K562 (cell line): ENCODE measurements at regions not wholly inside any gene's neighbourhood (a gene's known extent, or its start where the extent isn't known, plus 50 kb on each side); places are given as distances from the start of the nearest gene placed in this dataset.

Experiments used
- ATAC-seq: fragments of 200-7000 bp; cut with Tn5 transposase; 3 replicates; pipeline ENCODE4 v1.9.1; 2020; ENCODE audit warnings: moderate library complexity
- BruUV-seq: library from RNA; stranded (reverse); fragments of 400-500 nt; replicated peaks from 2 replicates; lab custom pipeline; 2021; lab: Mats Ljungman, UMichigan
- CTCF ChIA-PET: fragments of 300-600 bp; formaldehyde crosslinking; extraction: SDS; loops from one replicate; lab custom pipeline; 2021; ENCODE audit warnings: low intra/inter-chr PET ratio; lab: Yijun Ruan, JAX
- POLR2A ChIA-PET: fragments of 300-600, 350-650 bp; sonication (Branson Sonifier 250); formaldehyde crosslinking; extraction: SDS; loops from one replicate; lab custom pipeline; 2021; ENCODE audit warnings: antibody characterized with exemption, inconsistent platforms; lab: Yijun Ruan, JAX
- DNase-seq, 4 experiments: peaks; one replicate each; pipeline versions ENCODE4 v3.0.0 to v3.0.0-alpha.2; 2011 to 2018; ENCODE audit warnings: low spot score in 3 of 4, mixed read lengths in 3 of 4; ENCODE audit errors: extremely low read depth in 1 of 4
- FAIRE-seq: peaks from 2 replicates; lab custom pipeline; 2011; peaks lifted over from hg19 to GRCh38; lab: Jason Lieb, UNC
- H2AFZ ChIP-seq: 2 replicates; pipeline ENCODE4 v1.6.0; 2011; ENCODE audit warnings: low read depth, low read length, control low read depth, inconsistent platforms
- H3K27ac ChIP-seq: fragments of 200-600 bp; 3 replicates; pipeline ENCODE4 v1.8.0; 2011; ENCODE audit warnings: low read depth, mild to moderate bottlenecking, control low read depth, inconsistent platforms, low read length, moderate library complexity, mixed read lengths; ENCODE audit errors: extremely low read depth
- H3K27me3 ChIP-seq, 2 experiments: fragments of 300-600 bp in 1 of 2; 2 replicates in 1 of 2; 3 replicates in 1 of 2; pipeline versions ENCODE4 v1.6.0 to v1.8.0; 2011; ENCODE audit warnings: inconsistent platforms in 2 of 2, low read length in 2 of 2, mild to moderate bottlenecking in 1 of 2, mixed read lengths in 1 of 2, moderate library complexity in 1 of 2; ENCODE audit not compliant: control insufficient read depth in 2 of 2, insufficient read depth in 2 of 2
- H3K36me3 ChIP-seq: fragments of 300-600 bp; 3 replicates; pipeline ENCODE4 v1.8.0; 2011; ENCODE audit warnings: mild to moderate bottlenecking, low read length, inconsistent platforms; ENCODE audit not compliant: control insufficient read depth, insufficient read depth
- H3K4me1 ChIP-seq, 2 experiments: fragments of 200-600 bp in 1 of 2; replicated peaks in 1 of 2; 2 replicates in 1 of 2; 3 replicates in 1 of 2; pipeline versions ENCODE4 v1.5.1 to v1.8.0; 2011; ENCODE audit warnings: inconsistent platforms in 2 of 2, low read length in 2 of 2, mild to moderate bottlenecking in 1 of 2, mixed read lengths in 1 of 2, moderate library complexity in 1 of 2; ENCODE audit not compliant: control insufficient read depth in 2 of 2, insufficient read depth in 2 of 2
- H3K4me2 ChIP-seq: 2 replicates; pipeline ENCODE4 v1.6.1; 2011; ENCODE audit warnings: low read length, control low read depth, inconsistent platforms, mixed read lengths; ENCODE audit not compliant: insufficient read depth
- H3K4me3 ChIP-seq: fragments of 200-600 bp; sonication (generic), shearing (Covaris generic); 2 replicates; pipeline ENCODE4 v1.5.1; 2016; ENCODE audit warnings: control low read depth, inconsistent platforms
- H3K79me2 ChIP-seq: fragments of 200-600 bp; 3 replicates; pipeline ENCODE4 v1.8.0; 2011; ENCODE audit warnings: low read length, inconsistent platforms; ENCODE audit not compliant: control insufficient read depth, insufficient read depth
- H3K9ac ChIP-seq, 2 experiments: 2 replicates each; pipeline versions ENCODE4 v1.6.0 to v1.6.1; 2011; ENCODE audit warnings: low read depth in 2 of 2, low read length in 2 of 2, control low read depth in 1 of 2, inconsistent platforms in 1 of 2, mild to moderate bottlenecking in 1 of 2, mixed read lengths in 1 of 2; ENCODE audit not compliant: insufficient read depth in 1 of 2
- H3K9me1 ChIP-seq: one replicate; pipeline ENCODE4 v1.6.0; 2011; ENCODE audit warnings: inconsistent platforms, mild to moderate bottlenecking, low read length, moderate library complexity; ENCODE audit not compliant: control insufficient read depth, insufficient read depth
- H3K9me3 ChIP-seq: replicated peaks from 2 replicates; pipeline ENCODE4 v1.5.1; 2011; ENCODE audit warnings: low read depth, low read length, inconsistent platforms; ENCODE audit not compliant: control insufficient read depth, insufficient read depth
- H4K20me1 ChIP-seq: replicated peaks from 2 replicates; pipeline ENCODE4 v1.6.1; 2011; ENCODE audit warnings: low read length, inconsistent platforms, mixed read lengths; ENCODE audit not compliant: control insufficient read depth, insufficient read depth
- ARNT ChIP-seq, 2 experiments: fragments of 450-650 bp; IDR thresholded peaks; 2 replicates each; pipeline ENCODE4 v1.6.1; 2016; ENCODE audit warnings: mild to moderate bottlenecking in 1 of 2
- CBFA2T2 ChIP-seq: fragments of 450-650 bp; conservative IDR thresholded peaks from 2 replicates; pipeline ENCODE4 v1.6.1; 2017; ENCODE audit warnings: mild to moderate bottlenecking
- CBX5 ChIP-seq: IDR thresholded peaks from 2 replicates; pipeline ENCODE4 v1.6.1; 2014; ENCODE audit warnings: low read depth, borderline replicate concordance
- CC2D1A ChIP-seq: fragments of 450-650 bp; IDR thresholded peaks from 2 replicates; pipeline ENCODE4 v1.6.1; 2017; ENCODE audit warnings: mild to moderate bottlenecking
- GTF3C2 ChIP-seq: IDR thresholded peaks from 3 replicates; pipeline ENCODE4 v1.6.1; 2011; ENCODE audit warnings: borderline replicate concordance, mild to moderate bottlenecking, moderate library complexity; ENCODE audit not compliant: insufficient read length; ENCODE audit errors: extremely low read depth
- KDM2B ChIP-seq: fragments of 250-450 bp; sonication (Bioruptor Pico); IDR thresholded peaks from 2 replicates; pipeline ENCODE4 v1.8.0; 2021; ENCODE audit warnings: mild to moderate bottlenecking, moderate library complexity
- PHF20 ChIP-seq: fragments of 450-650 bp; IDR thresholded peaks from 2 replicates; pipeline ENCODE4 v1.6.1; 2018; ENCODE audit not compliant: partially characterized antibody
- POLR2AphosphoS2 ChIP-seq: IDR thresholded peaks from 2 replicates; pipeline ENCODE4 v1.6.1; 2012; ENCODE audit warnings: low read length, improper control_type of control experiment
- SNIP1 ChIP-seq: fragments of 450-650 bp; IDR thresholded peaks from 2 replicates; pipeline ENCODE4 v1.7.1; 2017; ENCODE audit warnings: low read depth, mild to moderate bottlenecking
- SRSF3 ChIP-seq: fragments of 200-400 bp; formaldehyde crosslinking; IDR thresholded peaks from 2 replicates; pipeline ENCODE4 v1.6.1; 2016; ENCODE audit warnings: mild to moderate bottlenecking, low read length, moderate library complexity; ENCODE audit not compliant: insufficient read depth
- TCF3 ChIP-seq: sonication (generic); formaldehyde crosslinking; IDR thresholded peaks from 2 replicates; pipeline ENCODE4 v1.4.0; 2020; ENCODE audit warnings: mild to moderate bottlenecking, missing genetic modification reagents
- TEAD1 ChIP-seq, 2 experiments: fragments of 450-650 bp in 1 of 2; sonication (generic) in 1 of 2; formaldehyde crosslinking; IDR thresholded peaks; 2 replicates each; pipeline versions ENCODE4 v1.4.0 to v1.8.0; 2020 to 2022; ENCODE audit warnings: mild to moderate bottlenecking in 2 of 2, missing genetic modification reagents in 1 of 2
- U2AF1 ChIP-seq: fragments of 200-400 bp; formaldehyde crosslinking; optimal IDR thresholded peaks from 2 replicates; pipeline ENCODE3; 2017; ENCODE audit warnings: mild to moderate bottlenecking, low read depth, low read length, moderate library complexity
- ZBTB1 ChIP-seq: sonication (generic); formaldehyde crosslinking; IDR thresholded peaks from 2 replicates; pipeline ENCODE4 v1.8.1; 2023; ENCODE audit warnings: missing genetic modification reagents, low read depth, mild to moderate bottlenecking, borderline replicate concordance
- ZNF707 ChIP-seq: fragments of 250-450 bp; sonication (Bioruptor Pico); conservative IDR thresholded peaks from 2 replicates; pipeline ENCODE4 v1.8.0; 2022; ENCODE audit warnings: inconsistent platforms, mild to moderate bottlenecking, moderate library complexity
- ZNF778 ChIP-seq: fragments of 450-650 bp; formaldehyde crosslinking; IDR thresholded peaks from 2 replicates; pipeline ENCODE4 v1.4.0; 2020; ENCODE audit warnings: mild to moderate bottlenecking, moderate library complexity
- WGBS: fragments of 100-300 bp; shearing (Covaris generic); methylation state at CpG from one replicate; pipeline ENCODE4 v1.1.6; 2016; ENCODE audit warnings: low coverage, mixed read lengths; ENCODE audit not compliant: insufficient coverage; ENCODE audit errors: missing lambda C conversion rate; 5-methylcytosine and 5-hydroxymethylcytosine counted together
- in situ Hi-C: fragments of 300-500 bp; cut with MboI; formaldehyde crosslinking; loops from 4 replicates; pipeline ENCODE4 v1.15.0; 2018; ENCODE audit warnings: inconsistent platforms, mixed read lengths
- intact Hi-C: fragments of 100-400 bp; cut with micrococcal nuclease; formaldehyde crosslinking; loops from 2 replicates; pipeline ENCODE4 v1.14.2; 2022
- TF ChIP-seq, protein P1 (sequence below): fragments of 250-450 bp; sonication (Bioruptor Pico); IDR thresholded peaks from 2 replicates; pipeline ENCODE4 v1.5.1; 2021; ENCODE audit warnings: mild to moderate bottlenecking

DNA sequence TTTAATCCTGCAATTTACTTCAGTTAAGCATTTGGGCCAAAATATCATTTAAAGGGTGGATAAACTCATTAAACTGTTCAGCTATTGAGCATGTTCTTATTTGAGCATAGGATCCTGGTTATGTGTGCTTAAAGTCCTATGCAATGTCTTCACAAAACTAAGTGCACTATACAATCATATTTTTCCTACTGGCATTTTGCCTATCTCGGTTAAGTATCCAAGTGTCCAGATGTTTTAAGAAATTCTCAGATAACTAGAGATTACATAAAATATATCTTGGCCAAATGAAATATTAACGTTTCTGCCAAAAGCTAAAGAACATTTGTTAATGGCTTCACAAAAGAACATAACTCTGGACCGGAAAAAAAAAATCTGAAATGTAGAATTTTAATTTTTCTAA is 250.8 kb upstream of the LRFN5 start:
- H4K20me1 ChIP-seq: no peaks in the 10 kb centered on the region
- H3K4me2 ChIP-seq: no peak overlapping the region
- no peaks in the 10 kb centered on the region for H3K27me3 ChIP-seq
- H3K27ac ChIP-seq: no peak overlapping the region
- FAIRE-seq (no peak), DNase-seq (no peak), ATAC-seq (no peak)
- H3K36me3 ChIP-seq: no peaks in the 10 kb centered on the region
- BruUV-seq: no TSS peak
- H3K79me2 ChIP-seq: no peaks in the 10 kb centered on the region
- no peak for TF ChIP-seq CBX5
- TF ChIP-seq ZNF707 (CRISPR knock-in tag): no peak
- no peak for TF ChIP-seq TEAD1 (CRISPR knock-in tag; IDR thresholded peaks at IDR 0.05)
- no peak for TF ChIP-seq TCF3 (CRISPR knock-in tag)
- no peak for TF ChIP-seq SRSF3
- TF ChIP-seq CBFA2T2: no peak
- TF ChIP-seq ZNF778 (CRISPR knock-in tag): no peak
- no peak for TF ChIP-seq CC2D1A
- TF ChIP-seq SNIP1: no peak
- no peak for TF ChIP-seq PHF20
- no peak for TF ChIP-seq U2AF1
- TF ChIP-seq ZBTB1 (CRISPR knock-in tag): no peak
- no peak for TF ChIP-seq POLR2AphosphoS2
- no peak for TF ChIP-seq GTF3C2
- no peak for TF ChIP-seq KDM2B (CRISPR knock-in tag)
- no peak for TF ChIP-seq ARNT (IDR thresholded peaks at IDR 0.05)
- TF ChIP-seq, protein P1, sequence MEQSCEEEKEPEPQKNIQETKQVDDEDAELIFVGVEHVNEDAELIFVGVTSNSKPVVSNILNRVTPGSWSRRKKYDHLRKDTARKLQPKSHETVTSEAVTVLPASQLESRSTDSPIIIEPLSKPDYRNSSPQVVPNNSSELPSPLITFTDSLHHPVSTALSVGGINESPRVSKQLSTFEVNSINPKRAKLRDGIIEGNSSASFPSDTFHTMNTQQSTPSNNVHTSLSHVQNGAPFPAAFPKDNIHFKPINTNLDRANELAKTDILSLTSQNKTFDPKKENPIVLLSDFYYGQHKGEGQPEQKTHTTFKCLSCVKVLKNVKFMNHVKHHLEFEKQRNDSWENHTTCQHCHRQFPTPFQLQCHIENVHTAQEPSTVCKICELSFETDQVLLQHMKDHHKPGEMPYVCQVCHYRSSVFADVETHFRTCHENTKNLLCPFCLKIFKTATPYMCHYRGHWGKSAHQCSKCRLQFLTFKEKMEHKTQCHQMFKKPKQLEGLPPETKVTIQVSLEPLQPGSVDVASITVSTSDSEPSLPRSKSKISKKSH (CRISPR knock-in tag): no peak
- no peak overlapping the region for H2AFZ ChIP-seq
- 3% methylated on average over 3 of the region's 3 CpGs for WGBS
- H3K4me3 ChIP-seq: no peak overlapping the region
- intact Hi-C loops (no loop called here), in situ Hi-C loops (no loop called here)
- CTCF ChIA-PET: no interaction called here
- H3K9me1 ChIP-seq: no peaks in the 10 kb centered on the region
- H3K9ac ChIP-seq: no peak overlapping the region
- H3K9me3 ChIP-seq: no peaks in the 10 kb centered on the region
- H3K4me1 ChIP-seq: no peaks in the 10 kb centered on the region
- POLR2A ChIA-PET: no interaction called here
